ENCODE measurements at regions not wholly inside any gene's neighbourhood (a gene's known extent, or its start where the extent isn't known, plus 50 kb on each side); places are given as distances from the start of the nearest gene placed in this dataset.
"Not testable (repeated sequence)": the region's sequence is repeated elsewhere in the genome, so short reads cannot be mapped to it uniquely, and the experiment has no call there.

DNA sequence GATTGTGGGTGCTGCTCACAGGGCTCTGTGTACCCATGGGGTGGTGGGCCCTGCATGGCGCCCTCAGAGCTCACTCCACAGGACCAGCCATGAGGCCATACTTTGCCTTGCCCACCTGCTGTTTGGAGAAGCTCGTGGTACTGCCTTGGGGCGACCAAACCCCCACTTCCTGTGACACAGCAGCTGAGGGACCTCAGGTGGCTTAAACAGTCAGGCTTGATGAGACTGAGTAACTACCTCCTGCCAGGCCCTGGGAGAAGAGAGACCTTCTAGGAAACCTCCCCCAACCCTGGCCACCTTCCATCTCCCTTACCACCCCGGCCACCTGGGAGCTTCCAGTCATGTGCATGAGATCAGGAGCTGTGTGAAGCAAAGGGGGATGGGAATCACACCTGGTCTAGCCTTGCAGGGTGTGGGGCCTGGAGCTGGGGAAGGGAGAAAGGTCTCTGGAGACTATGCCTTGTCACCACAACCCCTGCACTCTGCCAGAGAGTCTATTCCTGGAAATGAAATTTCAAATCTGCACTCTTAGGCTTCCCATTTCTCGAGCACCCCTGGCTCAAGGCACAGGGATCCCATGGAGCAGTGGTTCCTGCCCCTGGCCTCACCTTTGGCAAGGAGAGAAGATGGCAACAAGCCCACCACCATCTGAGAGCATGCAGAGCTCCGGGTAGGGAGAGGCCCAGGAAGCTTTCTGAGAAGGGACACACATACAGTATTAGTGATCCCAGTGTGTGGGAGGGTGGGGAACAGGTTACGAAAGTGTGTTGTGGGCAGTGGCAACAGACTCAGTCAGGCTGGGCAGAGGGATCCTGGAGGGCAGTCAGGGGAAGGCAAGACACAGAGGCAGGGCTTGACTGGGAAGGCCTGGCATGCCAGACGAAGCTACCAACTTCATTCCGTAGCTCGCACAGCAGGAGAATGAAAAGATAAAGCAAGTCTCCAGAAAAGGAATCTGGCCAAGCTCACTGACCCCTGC is 125.0 kb downstream of the URI1 start:
- Histone ChIP-seq H3K36me3 (no peaks in the 10 kb centered on the region), H3K4me3 (no peak overlapping the region), H3K27me3 (ENCODE audit: low read depth) (peaks cover 14% of the 10 kb centered on the region), H3K27ac (replicated peaks) (no peak overlapping the region), H3K9me3 (replicated peaks) (no peaks in the 10 kb centered on the region), H3K4me1 (peaks cover 11% of the 10 kb centered on the region)
- no peak for DNase-seq
- TF ChIP-seq, protein P1, sequence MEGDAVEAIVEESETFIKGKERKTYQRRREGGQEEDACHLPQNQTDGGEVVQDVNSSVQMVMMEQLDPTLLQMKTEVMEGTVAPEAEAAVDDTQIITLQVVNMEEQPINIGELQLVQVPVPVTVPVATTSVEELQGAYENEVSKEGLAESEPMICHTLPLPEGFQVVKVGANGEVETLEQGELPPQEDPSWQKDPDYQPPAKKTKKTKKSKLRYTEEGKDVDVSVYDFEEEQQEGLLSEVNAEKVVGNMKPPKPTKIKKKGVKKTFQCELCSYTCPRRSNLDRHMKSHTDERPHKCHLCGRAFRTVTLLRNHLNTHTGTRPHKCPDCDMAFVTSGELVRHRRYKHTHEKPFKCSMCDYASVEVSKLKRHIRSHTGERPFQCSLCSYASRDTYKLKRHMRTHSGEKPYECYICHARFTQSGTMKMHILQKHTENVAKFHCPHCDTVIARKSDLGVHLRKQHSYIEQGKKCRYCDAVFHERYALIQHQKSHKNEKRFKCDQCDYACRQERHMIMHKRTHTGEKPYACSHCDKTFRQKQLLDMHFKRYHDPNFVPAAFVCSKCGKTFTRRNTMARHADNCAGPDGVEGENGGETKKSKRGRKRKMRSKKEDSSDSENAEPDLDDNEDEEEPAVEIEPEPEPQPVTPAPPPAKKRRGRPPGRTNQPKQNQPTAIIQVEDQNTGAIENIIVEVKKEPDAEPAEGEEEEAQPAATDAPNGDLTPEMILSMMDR (IDR thresholded peaks at IDR 0.05; ENCODE audit: borderline replicate concordance): no peak
- intact Hi-C loops (cut with micrococcal nuclease): no loop called here

DNA sequence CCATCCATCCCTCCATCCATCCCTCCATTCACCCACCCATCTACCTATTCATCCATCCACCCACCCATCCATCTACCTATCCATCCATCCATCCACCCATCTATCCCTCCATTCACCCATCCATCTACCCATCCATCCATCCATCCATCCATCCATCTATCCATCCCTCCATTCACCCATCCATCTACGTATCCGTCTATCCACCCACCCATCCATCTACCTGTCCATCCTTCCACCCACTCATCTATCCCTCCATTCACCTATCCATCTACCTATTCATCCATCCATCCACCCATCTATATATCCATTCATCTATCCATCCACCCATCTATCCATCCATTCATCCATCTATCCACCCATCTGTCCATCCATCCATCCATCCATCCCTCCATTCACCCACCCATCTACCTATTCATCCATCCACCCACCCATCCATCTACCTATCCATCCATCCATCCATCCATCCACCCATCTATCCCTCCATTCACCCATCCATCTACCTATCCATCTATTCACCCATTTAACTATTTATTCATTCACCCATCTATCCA is 126.0 kb downstream of the URI1 start:
- intact Hi-C loops (cut with micrococcal nuclease); H3K27ac ChIP-seq (replicated peaks); H3K4me3 ChIP-seq; H3K9me3 ChIP-seq (replicated peaks); DNase-seq; H3K36me3 ChIP-seq: not testable (repeated sequence)
- peaks cover 11% of the 10 kb centered on the region for H3K4me1 ChIP-seq
- peaks cover 12% of the 10 kb centered on the region for H3K27me3 ChIP-seq (ENCODE audit: low read depth)

DNA sequence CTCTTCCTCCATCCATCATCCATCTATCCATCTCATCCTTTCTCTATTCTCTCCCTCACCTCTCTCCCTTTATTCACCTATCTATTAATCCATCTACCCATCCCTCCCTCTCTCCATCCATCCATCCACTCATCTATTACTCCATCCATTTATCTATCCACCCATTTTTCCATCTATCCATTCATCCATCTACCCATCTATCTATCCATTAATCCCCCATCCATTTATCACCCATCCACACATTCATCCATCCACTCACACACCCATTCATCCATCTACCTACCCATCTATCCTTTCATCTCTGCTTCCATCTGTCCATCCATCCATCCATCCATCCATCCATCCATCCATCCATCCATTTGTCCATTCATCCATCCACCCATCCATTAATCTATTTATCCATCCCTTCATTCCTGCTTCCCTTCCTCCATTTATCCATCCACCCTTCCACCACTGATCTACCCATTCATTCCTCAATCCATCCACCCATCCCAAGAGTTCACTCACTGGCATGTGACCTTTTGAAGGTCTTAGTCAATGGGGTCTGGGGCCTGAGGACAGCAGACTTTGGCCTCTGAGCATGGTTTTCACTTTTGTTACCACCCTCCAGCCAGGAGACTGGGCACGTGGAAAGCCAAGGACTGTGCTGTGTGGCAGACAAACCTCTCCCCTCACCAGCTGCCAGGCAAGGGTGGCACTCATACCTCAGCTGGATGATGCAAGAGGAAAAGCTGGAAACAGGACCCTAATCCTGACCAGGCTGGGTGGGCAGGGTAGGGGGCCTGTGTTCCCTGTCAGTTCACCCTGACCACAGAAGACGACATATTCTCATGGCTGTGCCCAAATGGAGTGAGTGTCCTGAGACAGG is 126.7 kb downstream of the URI1 start:
- Histone ChIP-seq H3K36me3 (no peaks in the 10 kb centered on the region), H3K27me3 (ENCODE audit: low read depth) (peaks cover 12% of the 10 kb centered on the region), H3K27ac (replicated peaks) (no peak overlapping the region), H3K4me1 (peaks cover 11% of the 10 kb centered on the region), H3K4me3 (no peak overlapping the region), H3K9me3 (replicated peaks) (no peaks in the 10 kb centered on the region)
- TF ChIP-seq, protein P1 (IDR thresholded peaks at IDR 0.05; ENCODE audit: borderline replicate concordance): no peak
- intact Hi-C loops (cut with micrococcal nuclease): no loop called here
- no peak for DNase-seq

DNA sequence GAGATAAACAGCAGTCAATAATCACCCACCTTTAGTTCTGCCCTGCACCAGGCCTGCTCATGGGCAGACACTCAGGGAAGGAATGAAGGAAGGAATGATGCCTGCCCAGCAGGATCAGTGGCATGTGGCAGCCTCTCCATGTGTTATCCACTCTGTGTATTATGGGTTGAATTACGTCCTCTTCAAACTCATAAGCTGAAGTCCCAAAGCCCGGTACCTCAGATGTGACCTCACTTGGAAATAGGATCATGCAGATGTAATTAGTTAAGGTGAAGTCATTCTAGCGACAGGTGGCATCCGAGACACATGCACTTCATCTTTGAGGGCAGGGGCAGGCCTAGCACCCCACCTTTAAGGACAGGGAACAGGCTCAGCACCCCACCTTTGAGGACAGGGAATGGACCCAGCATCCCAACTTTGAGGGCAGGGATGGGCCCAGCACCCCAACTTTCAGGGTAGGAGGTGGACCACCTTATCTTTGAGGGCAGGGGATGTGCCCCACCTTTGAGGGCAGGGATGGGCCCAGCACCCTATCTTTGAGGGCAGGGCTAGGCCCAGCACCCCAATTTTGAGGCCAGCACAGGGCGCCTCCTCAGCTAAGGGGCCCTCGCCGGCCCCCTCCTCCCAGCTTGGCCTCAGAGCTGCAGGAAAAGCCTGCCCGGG is 127.6 kb downstream of the URI1 start:
- H3K27me3 ChIP-seq (ENCODE audit: low read depth): peaks cover 10% of the 10 kb centered on the region
- H3K36me3 ChIP-seq: no peaks in the 10 kb centered on the region
- TF ChIP-seq, protein P1 (IDR thresholded peaks at IDR 0.05; ENCODE audit: borderline replicate concordance): no peak
- H3K27ac ChIP-seq (replicated peaks): no peak overlapping the region
- intact Hi-C loops (cut with micrococcal nuclease): no loop called here
- no peaks in the 10 kb centered on the region for H3K9me3 ChIP-seq (replicated peaks)
- H3K4me3 ChIP-seq: no peak overlapping the region
- H3K4me1 ChIP-seq: peaks cover 11% of the 10 kb centered on the region
- no peak for DNase-seq

DNA sequence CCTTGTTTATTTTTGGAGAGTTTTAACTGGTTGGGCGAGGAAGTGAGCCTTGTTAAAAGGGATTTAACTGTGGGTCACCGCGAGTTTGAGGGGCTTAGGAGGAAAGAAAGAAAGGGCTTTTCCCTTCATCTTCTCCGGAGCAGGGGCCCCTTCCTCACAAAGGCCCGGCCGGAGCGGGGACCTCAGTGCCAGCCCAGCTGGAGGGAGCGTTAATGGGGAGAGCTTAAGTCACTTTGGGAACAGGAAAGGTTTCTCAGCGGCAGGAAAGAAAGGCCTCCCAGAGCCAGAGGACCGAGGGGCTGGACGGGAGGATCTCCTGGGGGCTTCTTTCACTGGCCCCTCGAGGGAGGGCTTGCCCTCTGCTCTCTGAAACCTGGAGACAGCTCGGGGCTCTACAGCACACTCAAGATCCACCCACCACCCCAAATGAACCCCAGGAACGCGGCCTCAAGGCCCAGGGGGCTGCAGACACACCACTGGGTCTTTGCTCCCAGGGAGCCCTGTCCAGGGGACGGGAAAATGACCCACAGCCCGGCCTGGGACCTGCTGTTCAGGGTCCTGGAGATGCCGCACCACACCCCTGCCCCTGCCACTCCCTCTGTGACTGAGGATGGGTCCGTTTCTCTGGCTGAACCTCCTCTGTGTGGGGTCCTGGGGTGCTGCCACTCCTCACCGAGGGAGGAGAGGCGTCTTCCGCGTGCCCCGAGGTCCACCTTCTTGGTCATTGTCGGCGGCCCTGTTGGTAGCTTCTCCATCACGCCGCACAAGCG is 128.3 kb downstream of the URI1 start:
- intact Hi-C loops (cut with micrococcal nuclease): no loop called here
- TF ChIP-seq, protein P1 (IDR thresholded peaks at IDR 0.05; ENCODE audit: borderline replicate concordance): no peak

More for the DNA sequence above, 128.3 kb downstream of the URI1 start:
- DNase-seq: no peak
- H3K27me3 ChIP-seq (ENCODE audit: low read depth): peaks cover 10% of the 10 kb centered on the region
- H3K36me3 ChIP-seq: no peaks in the 10 kb centered on the region
- no peak overlapping the region for H3K4me3 ChIP-seq
- H3K4me1 ChIP-seq: peaks cover 11% of the 10 kb centered on the region
- no peaks in the 10 kb centered on the region for H3K9me3 ChIP-seq (replicated peaks)
- no peak overlapping the region for H3K27ac ChIP-seq (replicated peaks)

All from left ventricle myocardium inferior (tissue), 1 donor.